ENCODE measurements at regions not wholly inside any gene's neighbourhood (a gene's known extent, or its start where the extent isn't known, plus 50 kb on each side); places are given as distances from the start of the nearest gene placed in this dataset.

DNA sequence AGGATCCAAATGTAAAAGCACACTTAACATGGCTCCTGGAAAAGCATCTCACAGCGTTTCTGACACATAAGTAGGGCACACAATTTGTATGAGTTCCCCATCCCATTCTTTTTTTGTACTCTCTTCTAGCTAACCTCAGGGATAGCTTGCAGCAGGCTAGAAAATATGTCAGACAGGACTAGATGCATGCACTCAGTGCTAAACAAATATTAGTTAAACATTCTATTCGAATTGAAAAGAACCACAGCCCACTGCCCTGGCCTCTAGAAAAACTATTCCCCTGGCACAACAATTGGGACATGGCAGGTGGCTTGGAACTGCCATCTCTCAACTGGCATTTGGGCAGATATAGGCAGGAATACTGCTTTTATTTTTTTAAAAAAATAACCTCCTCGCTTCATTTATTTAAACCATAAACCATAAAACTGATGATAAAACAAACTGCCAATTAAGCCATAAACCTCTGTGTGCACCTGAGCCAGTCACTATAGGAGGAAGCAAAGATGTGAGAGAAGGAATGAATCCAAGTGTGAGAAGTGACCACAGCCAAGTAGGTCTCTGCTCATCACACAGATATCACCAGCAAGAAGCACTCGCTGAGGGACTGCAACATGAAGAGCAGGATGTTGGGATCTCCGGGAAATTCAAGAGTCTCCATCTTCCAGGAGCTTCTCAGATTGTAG, 394.1 kb downstream of the NEBL start:
- no peak overlapping the region for H3K27ac ChIP-seq (ENCODE audit: low read depth in 2 of 2, low read length in 2 of 2)
- H3K4me1 ChIP-seq (ENCODE audit: control insufficient read depth in 2 of 3, insufficient read depth in 2 of 3, low read depth in 1 of 3, low read length in 3 of 3) = no peaks in the 10 kb centered on the region
- H3K27me3 ChIP-seq (ENCODE audit: control insufficient read depth, insufficient read depth, low read length) = no peaks in the 10 kb centered on the region
- H3K36me3 ChIP-seq (ENCODE audit: control insufficient read depth in 2 of 3, insufficient read depth in 3 of 3, low read length in 3 of 3) = no peaks in the 10 kb centered on the region
- no peaks in the 10 kb centered on the region for H3K9me3 ChIP-seq (ENCODE audit: control insufficient read depth in 2 of 3, insufficient read depth in 1 of 3, low read length in 3 of 3)
- FAIRE-seq (no peak), DNase-seq (no peak)
- H3K4me3 ChIP-seq (ENCODE audit: low read length in 3 of 3) = no peak overlapping the region
- TF ChIP-seq, protein P1, sequence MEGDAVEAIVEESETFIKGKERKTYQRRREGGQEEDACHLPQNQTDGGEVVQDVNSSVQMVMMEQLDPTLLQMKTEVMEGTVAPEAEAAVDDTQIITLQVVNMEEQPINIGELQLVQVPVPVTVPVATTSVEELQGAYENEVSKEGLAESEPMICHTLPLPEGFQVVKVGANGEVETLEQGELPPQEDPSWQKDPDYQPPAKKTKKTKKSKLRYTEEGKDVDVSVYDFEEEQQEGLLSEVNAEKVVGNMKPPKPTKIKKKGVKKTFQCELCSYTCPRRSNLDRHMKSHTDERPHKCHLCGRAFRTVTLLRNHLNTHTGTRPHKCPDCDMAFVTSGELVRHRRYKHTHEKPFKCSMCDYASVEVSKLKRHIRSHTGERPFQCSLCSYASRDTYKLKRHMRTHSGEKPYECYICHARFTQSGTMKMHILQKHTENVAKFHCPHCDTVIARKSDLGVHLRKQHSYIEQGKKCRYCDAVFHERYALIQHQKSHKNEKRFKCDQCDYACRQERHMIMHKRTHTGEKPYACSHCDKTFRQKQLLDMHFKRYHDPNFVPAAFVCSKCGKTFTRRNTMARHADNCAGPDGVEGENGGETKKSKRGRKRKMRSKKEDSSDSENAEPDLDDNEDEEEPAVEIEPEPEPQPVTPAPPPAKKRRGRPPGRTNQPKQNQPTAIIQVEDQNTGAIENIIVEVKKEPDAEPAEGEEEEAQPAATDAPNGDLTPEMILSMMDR (IDR thresholded peaks at IDR 0.05; ENCODE audit: borderline replicate concordance, extremely low read depth, insufficient read depth) = no peak
- no peak overlapping the region for H3K9ac ChIP-seq (ENCODE audit: low read length in 3 of 3)
- intact Hi-C loops (cut with DNase I) = no loop called here

DNA sequence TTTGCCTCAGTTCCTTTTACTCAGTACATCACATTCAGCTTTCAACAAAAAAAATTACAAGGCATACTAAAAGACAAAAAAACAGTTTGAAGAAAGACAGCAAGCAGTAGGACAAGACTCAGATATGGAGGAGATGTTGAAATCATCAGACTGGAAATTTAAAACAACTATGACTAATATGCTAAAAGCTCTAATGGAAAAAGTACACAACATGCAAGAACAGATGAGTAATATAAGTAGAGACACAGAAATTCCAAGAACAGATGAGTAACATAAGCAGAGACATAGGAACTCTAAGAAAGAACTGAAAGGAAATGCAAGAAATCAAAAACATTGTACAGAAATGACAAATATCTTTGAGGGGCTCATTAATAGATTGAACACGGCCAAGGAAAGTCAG, 402.6 kb downstream of the NEBL start:
- no peaks in the 10 kb centered on the region for H3K4me1 ChIP-seq (ENCODE audit: control insufficient read depth in 2 of 3, insufficient read depth in 2 of 3, low read depth in 1 of 3, low read length in 3 of 3)
- H3K4me3 ChIP-seq (ENCODE audit: low read length in 3 of 3) = no peak overlapping the region
- H3K27me3 ChIP-seq (ENCODE audit: control insufficient read depth, insufficient read depth, low read length) = no peaks in the 10 kb centered on the region
- no peak for FAIRE-seq
- intact Hi-C loops (cut with DNase I) = no loop called here
- H3K9me3 ChIP-seq (ENCODE audit: control insufficient read depth in 2 of 3, insufficient read depth in 1 of 3, low read length in 3 of 3) = peaks cover 0 to 4% (median 4%) of the 10 kb centered on the region in 3 donors
- H3K27ac ChIP-seq (ENCODE audit: low read depth in 2 of 2, low read length in 2 of 2) = no peak overlapping the region
- no peaks in the 10 kb centered on the region for H3K36me3 ChIP-seq (ENCODE audit: control insufficient read depth in 2 of 3, insufficient read depth in 3 of 3, low read length in 3 of 3)
- TF ChIP-seq, protein P1 (IDR thresholded peaks at IDR 0.05; ENCODE audit: borderline replicate concordance, extremely low read depth, insufficient read depth) = no peak
- DNase-seq = no peak
- no peak overlapping the region for H3K9ac ChIP-seq (ENCODE audit: low read length in 3 of 3)

DNA sequence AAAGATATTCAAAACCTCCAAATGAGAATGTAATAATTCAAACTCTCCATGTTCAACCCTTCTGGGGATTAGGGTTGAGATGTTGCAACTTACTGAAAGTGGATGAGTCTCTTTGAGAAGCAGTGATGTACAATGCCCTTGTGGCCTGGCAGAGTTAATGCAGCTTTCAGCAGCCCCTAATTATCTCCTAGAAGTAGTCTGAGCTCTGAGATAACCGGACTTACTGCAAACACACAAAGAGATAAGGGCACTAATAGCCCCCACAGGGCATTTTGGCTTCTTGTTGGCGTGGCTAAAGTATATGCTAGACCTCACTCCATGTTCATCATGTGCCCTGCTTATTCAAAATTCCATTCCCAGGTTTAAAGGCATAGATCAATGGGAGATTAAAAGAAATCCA, 404.7 kb downstream of the NEBL start:
- no peak overlapping the region for H3K4me3 ChIP-seq (ENCODE audit: low read length in 3 of 3)
- H3K9me3 ChIP-seq (ENCODE audit: control insufficient read depth in 2 of 3, insufficient read depth in 1 of 3, low read length in 3 of 3) = peaks cover 0 to 4% (median 4%) of the 10 kb centered on the region in 3 donors
- H3K27me3 ChIP-seq (ENCODE audit: control insufficient read depth, insufficient read depth, low read length) = no peaks in the 10 kb centered on the region
- DNase-seq (no peak), FAIRE-seq (no peak)
- H3K27ac ChIP-seq (ENCODE audit: low read depth in 2 of 2, low read length in 2 of 2) = no peak overlapping the region
- TF ChIP-seq, protein P1 (IDR thresholded peaks at IDR 0.05; ENCODE audit: borderline replicate concordance, extremely low read depth, insufficient read depth) = no peak
- H3K9ac ChIP-seq (ENCODE audit: low read length in 3 of 3) = no peak overlapping the region
- no peaks in the 10 kb centered on the region for H3K36me3 ChIP-seq (ENCODE audit: control insufficient read depth in 2 of 3, insufficient read depth in 3 of 3, low read length in 3 of 3)
- no peaks in the 10 kb centered on the region for H3K4me1 ChIP-seq (ENCODE audit: control insufficient read depth in 2 of 3, insufficient read depth in 2 of 3, low read depth in 1 of 3, low read length in 3 of 3)
- intact Hi-C loops (cut with DNase I) = no loop called here

DNA sequence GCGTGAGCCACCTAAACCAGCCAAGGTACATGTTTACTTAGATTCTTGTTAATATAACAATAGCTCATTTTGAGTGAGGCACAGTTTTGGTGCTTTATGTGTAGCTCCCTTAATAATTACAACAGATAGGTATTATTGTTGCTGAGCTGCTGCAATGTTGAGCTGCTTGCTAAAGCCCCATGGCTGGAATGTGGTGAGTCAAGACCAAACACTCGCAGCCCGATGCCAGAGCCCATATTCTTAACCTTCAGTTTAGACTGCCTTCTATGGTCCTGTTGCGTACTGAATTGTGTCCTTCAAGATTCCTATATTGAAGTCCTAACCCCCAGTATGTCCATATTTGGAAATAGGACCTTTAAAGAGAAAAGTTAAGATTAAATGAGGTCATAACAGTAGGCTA, 407.1 kb downstream of the NEBL start:
- no peak overlapping the region for H3K27ac ChIP-seq (ENCODE audit: low read depth in 2 of 2, low read length in 2 of 2)
- DNase-seq (no peak), FAIRE-seq (no peak)
- H3K9me3 ChIP-seq (ENCODE audit: control insufficient read depth in 2 of 3, insufficient read depth in 1 of 3, low read length in 3 of 3) = peaks cover 0 to 4% (median 4%) of the 10 kb centered on the region in 3 donors
- H3K9ac ChIP-seq (ENCODE audit: low read length in 3 of 3) = no peak overlapping the region
- intact Hi-C loops (cut with DNase I) = no loop called here
- H3K27me3 ChIP-seq (ENCODE audit: control insufficient read depth, insufficient read depth, low read length) = no peaks in the 10 kb centered on the region
- no peaks in the 10 kb centered on the region for H3K4me1 ChIP-seq (ENCODE audit: control insufficient read depth in 2 of 3, insufficient read depth in 2 of 3, low read depth in 1 of 3, low read length in 3 of 3)
- TF ChIP-seq, protein P1 (IDR thresholded peaks at IDR 0.05; ENCODE audit: borderline replicate concordance, extremely low read depth, insufficient read depth) = no peak
- no peak overlapping the region for H3K4me3 ChIP-seq (ENCODE audit: low read length in 3 of 3)
- no peaks in the 10 kb centered on the region for H3K36me3 ChIP-seq (ENCODE audit: control insufficient read depth in 2 of 3, insufficient read depth in 3 of 3, low read length in 3 of 3)
